Adrenal gland (tissue), 9 donors: ENCODE measurements at regions not wholly inside any gene's neighbourhood (a gene's known extent, or its start where the extent isn't known, plus 50 kb on each side); places are given as distances from the start of the nearest gene placed in this dataset.
A peak's percentile ranks its signal among the peaks of the same experiment; 100 is the strongest.

Experiments
- DNase-seq, 7 donors: peaks; one replicate each; pipeline ENCODE4 v3.0.0-alpha.2; 2019 to 2020
- H3K27ac ChIP-seq, 5 donors: fragments of 200-600 bp; sonication (generic) in 4 of 5; 1 replicate in 3 of 5; 2 replicates in 2 of 5; pipeline versions ENCODE4 v1.5.1 to v1.8.0; 2016 to 2020; ENCODE audit warnings: mild to moderate bottlenecking in 1 of 5
- H3K27me3 ChIP-seq: fragments of 200-600 bp; 2 replicates; pipeline ENCODE4 v1.8.0; 2021
- H3K36me3 ChIP-seq, 2 donors: fragments of 200-600 bp; replicated peaks in 1 of 2; 1 replicate in 1 of 2; 2 replicates in 1 of 2; pipeline versions ENCODE4 v1.5.1 to v1.8.0; 2018 to 2022
- H3K4me1 ChIP-seq, 2 donors: fragments of 200-600 bp; replicated peaks in 1 of 2; 1 replicate in 1 of 2; 2 replicates in 1 of 2; pipeline versions ENCODE4 v1.5.1 to v1.8.0; 2018 to 2021
- H3K4me3 ChIP-seq, 4 donors: fragments of 200-600 bp; sonication (generic) in 3 of 4; one replicate each; pipeline ENCODE4 v1.5.1; 2016 to 2018
- H3K9me3 ChIP-seq, 3 donors: fragments of 200-600 bp; sonication (generic) in 1 of 3; replicated peaks in 1 of 3; 1 replicate in 2 of 3; 2 replicates in 1 of 3; pipeline versions ENCODE4 v1.5.1 to v1.8.0; 2016 to 2021
- CTCF ChIP-seq, 6 experiments: fragments of 450-650 bp in 4 of 6; fragments of 200-600 bp in 2 of 6; sonication (generic) in 1 of 6; IDR thresholded peaks; 1 replicate in 5 of 6; 2 replicates in 1 of 6; pipeline versions ENCODE4 v1.5.1 to v1.8.0; 2016 to 2021; ENCODE audit warnings: antibody characterized with exemption in 6 of 6, mild to moderate bottlenecking in 2 of 6, moderate library complexity in 1 of 6
- POLR2A ChIP-seq, 2 donors: fragments of 450-650 bp; IDR thresholded peaks; one replicate each; pipeline ENCODE4 v1.6.1; 2017; ENCODE audit warnings: antibody characterized with exemption in 2 of 2, mild to moderate bottlenecking in 2 of 2, moderate library complexity in 1 of 2
- WGBS, 4 donors: extraction: QIAGEN DNeasy Blood & Tissue Kit in 2 of 4; methylation state at CpG; one replicate each; pipeline versions ENCODE4 v1.1.5 to v1.1.7; 2013 to 2017; 5-methylcytosine and 5-hydroxymethylcytosine counted together
- intact Hi-C, 2 donors: fragments of 100-400 bp; cut with DNase I; formaldehyde crosslinking; loops; one replicate each; pipeline versions ENCODE4 v1.14.1 to v1.15.0; 2022 to 2023
- donor health status: healthy with polysubstance abuse.
- donor health status: Bipolar disorder and iron deficiency.
- donor health status: DM: yes; HTN: yes; CAD: no.
- donor health status: DM: no; HTN: no; CAD: no.
- donor health status: DM: no; HTN: no; CAD: no.

GRCh38 chr5:67960939-67961338, 254.6 kb upstream of the PIK3R1 start:
- intact Hi-C loops, result no loop called here
- TF ChIP-seq POLR2A (IDR thresholded peaks at IDR 0.05) (no peak), CTCF (IDR thresholded peaks at IDR 0.05) (no peak)
- 40 to 68% (median 52%) methylated on average over 2 of the region's 2 CpGs for WGBS, 4 donors
- H3K4me3 ChIP-seq, result no peak overlapping the region
- no peaks in the 10 kb centered on the region for H3K4me1 ChIP-seq
- no peaks in the 10 kb centered on the region for H3K27me3 ChIP-seq
- H3K9me3 ChIP-seq, result no peaks in the 10 kb centered on the region
- H3K36me3 ChIP-seq, result no peaks in the 10 kb centered on the region
- no peak for DNase-seq
- H3K27ac ChIP-seq, result no peak overlapping the region

- Histone ChIP-seq H3K4me3 (no peak overlapping the region), H3K9me3 (no peaks in the 10 kb centered on the region), H3K36me3 (no peaks in the 10 kb centered on the region), H3K27me3 (no peaks in the 10 kb centered on the region), H3K27ac (no peak overlapping the region), H3K4me1 (no peaks in the 10 kb centered on the region)
- intact Hi-C loops, result no loop called here
- DNase-seq, result peak in 1 of 7 donors; percentile 22
- 70 to 74% (median 72%) methylated on average over 5 to 6 of the region's 6 CpGs for WGBS, 4 donors
- TF ChIP-seq CTCF (IDR thresholded peaks at IDR 0.05), result no peak
- no peak for TF ChIP-seq POLR2A (IDR thresholded peaks at IDR 0.05)
Observed at GRCh38 chr5:67957374-67957773, 258.2 kb upstream of the PIK3R1 start.

GRCh38 chr5:67954351-67954750, 261.2 kb upstream of the PIK3R1 start:
- Histone ChIP-seq H3K4me3 (no peak overlapping the region), H3K27me3 (no peaks in the 10 kb centered on the region), H3K9me3 (no peaks in the 10 kb centered on the region), H3K4me1 (no peaks in the 10 kb centered on the region), H3K36me3 (no peaks in the 10 kb centered on the region), H3K27ac (no peak overlapping the region)
- intact Hi-C loops, result no loop called here
- whole genome bisulfite sequencing, 4 donors, result 64 to 84% (median 71%) methylated on average over 2 of the region's 2 CpGs
- DNase-seq, result no peak
- TF ChIP-seq CTCF (IDR thresholded peaks at IDR 0.05) (no peak), POLR2A (IDR thresholded peaks at IDR 0.05) (no peak)

- no peak overlapping the region for H3K4me3 ChIP-seq
- no peaks in the 10 kb centered on the region for H3K4me1 ChIP-seq
- no peaks in the 10 kb centered on the region for H3K36me3 ChIP-seq
- TF ChIP-seq POLR2A (IDR thresholded peaks at IDR 0.05) (no peak), CTCF (IDR thresholded peaks at IDR 0.05) (no peak)
- H3K27ac ChIP-seq, result peak overlapping the region in 1 of 5 donors; percentile 33
- WGBS, 4 donors, result 63 to 75% (median 66%) methylated on average over 7 of the region's 7 CpGs
- no peaks in the 10 kb centered on the region for H3K9me3 ChIP-seq
- H3K27me3 ChIP-seq, result no peaks in the 10 kb centered on the region
- intact Hi-C loops, result no loop called here
- no peak for DNase-seq
Observed at GRCh38 chr5:67942421-67942820, 273.1 kb upstream of the PIK3R1 start.
